Gastrocnemius medialis (tissue), 4 donors: ENCODE measurements at regions not wholly inside any gene's neighbourhood (a gene's known extent, or its start where the extent isn't known, plus 50 kb on each side); places are given as distances from the start of the nearest gene placed in this dataset.

Experiments
- POLR2A ChIP-seq, 2 donors: fragments of 450-650 bp; IDR thresholded peaks; one replicate each; pipeline ENCODE4 v1.6.1; 2017; ENCODE audit warnings: antibody characterized with exemption in 2 of 2, mild to moderate bottlenecking in 2 of 2, moderate library complexity in 2 of 2
- TF ChIP-seq, protein P1 (sequence below), 5 experiments: fragments of 450-650 bp in 3 of 5; fragments of 200-600 bp in 2 of 5; sonication (generic) in 2 of 5; IDR thresholded peaks in 4 of 5; conservative IDR thresholded peaks in 1 of 5; 1 replicate in 4 of 5; 2 replicates in 1 of 5; pipeline ENCODE4 v1.5.1; 2016 to 2019; ENCODE audit warnings: antibody characterized with exemption in 5 of 5, mild to moderate bottlenecking in 3 of 5, moderate library complexity in 3 of 5

DNA sequence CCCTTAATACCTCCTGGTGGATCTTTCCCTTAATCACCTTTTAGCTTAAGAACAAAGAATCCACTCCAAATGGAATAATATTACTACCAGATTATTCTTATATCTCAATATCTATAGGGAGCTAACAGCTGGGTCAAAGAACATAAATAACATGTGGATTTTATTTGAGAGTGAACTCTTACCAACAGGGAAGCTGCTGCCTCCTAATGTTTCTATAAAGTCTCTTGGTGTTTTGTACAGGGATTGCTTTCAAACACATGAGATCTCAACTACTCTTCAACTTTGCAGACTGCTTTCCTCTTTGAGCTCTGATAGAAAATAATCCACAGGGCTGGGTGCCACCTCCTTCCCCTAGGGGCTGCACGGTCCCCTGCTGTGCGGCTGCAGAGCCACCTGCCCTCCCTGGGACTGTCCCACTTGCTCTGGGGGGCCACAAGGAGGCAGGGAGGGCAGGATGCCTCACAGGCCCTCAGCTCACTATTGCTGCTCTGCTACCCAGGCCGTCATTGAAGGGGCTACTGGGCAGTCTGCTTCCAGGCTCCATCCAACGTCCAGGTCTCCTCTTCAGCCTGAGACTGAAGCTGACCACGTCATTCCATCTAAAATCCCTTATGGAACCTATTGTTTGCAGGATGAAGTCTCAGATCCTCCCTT is 191.2 kb downstream of the CXCL12 start:
- no peak for TF ChIP-seq POLR2A (IDR thresholded peaks at IDR 0.05)
- TF ChIP-seq, protein P1, sequence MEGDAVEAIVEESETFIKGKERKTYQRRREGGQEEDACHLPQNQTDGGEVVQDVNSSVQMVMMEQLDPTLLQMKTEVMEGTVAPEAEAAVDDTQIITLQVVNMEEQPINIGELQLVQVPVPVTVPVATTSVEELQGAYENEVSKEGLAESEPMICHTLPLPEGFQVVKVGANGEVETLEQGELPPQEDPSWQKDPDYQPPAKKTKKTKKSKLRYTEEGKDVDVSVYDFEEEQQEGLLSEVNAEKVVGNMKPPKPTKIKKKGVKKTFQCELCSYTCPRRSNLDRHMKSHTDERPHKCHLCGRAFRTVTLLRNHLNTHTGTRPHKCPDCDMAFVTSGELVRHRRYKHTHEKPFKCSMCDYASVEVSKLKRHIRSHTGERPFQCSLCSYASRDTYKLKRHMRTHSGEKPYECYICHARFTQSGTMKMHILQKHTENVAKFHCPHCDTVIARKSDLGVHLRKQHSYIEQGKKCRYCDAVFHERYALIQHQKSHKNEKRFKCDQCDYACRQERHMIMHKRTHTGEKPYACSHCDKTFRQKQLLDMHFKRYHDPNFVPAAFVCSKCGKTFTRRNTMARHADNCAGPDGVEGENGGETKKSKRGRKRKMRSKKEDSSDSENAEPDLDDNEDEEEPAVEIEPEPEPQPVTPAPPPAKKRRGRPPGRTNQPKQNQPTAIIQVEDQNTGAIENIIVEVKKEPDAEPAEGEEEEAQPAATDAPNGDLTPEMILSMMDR (IDR thresholded peaks at IDR 0.05 in 4 of 5, conservative IDR thresholded peaks at IDR 0.05 in 1 of 5), result no peak
